G401 (cell line): ENCODE measurements at regions not wholly inside any gene's neighbourhood (a gene's known extent, or its start where the extent isn't known, plus 50 kb on each side); places are given as distances from the start of the nearest gene placed in this dataset.

Experiments used
- DNase-seq: peaks from one replicate; pipeline ENCODE4 v3.0.0-alpha.2; 2015; ENCODE audit warnings: low spot score
- in situ Hi-C: cut with HindIII; loops from 2 replicates; pipeline ENCODE4 v1.10.0; 2016; ENCODE audit warnings: low sequenced_read_pairs, mixed read lengths

- no peak for DNase-seq
- in situ Hi-C loops: no loop called here
Measured at GRCh38 chr11:45725776-45726492, 60.5 kb upstream of the CHST1 start.

- peak; percentile 18 for DNase-seq
- in situ Hi-C loops: no loop called here
Measured at GRCh38 chr11:45725121-45725520, 59.7 kb upstream of the CHST1 start.

GRCh38 chr11:45724153-45724552 lies 58.7 kb upstream of the CHST1 start:
- in situ Hi-C loops: no loop called here
- no peak for DNase-seq

GRCh38 chr11:45723397-45723796 lies 58.0 kb upstream of the CHST1 start:
- no peak for DNase-seq
- in situ Hi-C loops: no loop called here

GRCh38 chr11:45722144-45722543 lies 56.7 kb upstream of the CHST1 start:
- in situ Hi-C loops: no loop called here
- DNase-seq: no peak

GRCh38 chr11:45717526-45717925 lies 52.1 kb upstream of the CHST1 start:
- DNase-seq: no peak
- in situ Hi-C loops: no loop called here

GRCh38 chr11:45715418-45715817 lies 50.0 kb upstream of the CHST1 start:
- in situ Hi-C loops: no loop called here
- no peak for DNase-seq
